ENCODE measurements at regions not wholly inside any gene's neighbourhood (a gene's known extent, or its start where the extent isn't known, plus 50 kb on each side); places are given as distances from the start of the nearest gene placed in this dataset.

DNA sequence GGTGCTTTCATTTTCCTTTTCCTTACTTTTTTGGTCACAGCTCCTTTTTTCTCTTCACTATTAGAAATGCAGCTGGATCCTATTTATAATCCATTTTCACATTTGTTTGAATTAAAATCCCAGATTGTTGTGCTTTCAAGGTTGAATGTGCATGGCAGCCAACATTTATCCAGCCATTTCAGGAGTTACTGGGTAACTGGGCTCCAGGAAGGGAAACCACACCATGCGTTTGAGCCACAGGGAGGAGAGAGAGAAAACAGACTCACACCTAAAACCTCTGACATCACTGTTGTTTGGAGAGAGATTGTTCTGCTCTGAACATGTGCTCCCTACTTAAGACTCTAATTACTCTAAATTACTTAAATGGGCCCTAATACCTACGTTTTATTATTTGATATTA lies 173.4 kb downstream of the BMP2 start (continued):
- TF ChIP-seq NANOG (IDR thresholded peaks at IDR 0.05; ENCODE audit: borderline replicate concordance) = no peak
- TF ChIP-seq, protein P1, sequence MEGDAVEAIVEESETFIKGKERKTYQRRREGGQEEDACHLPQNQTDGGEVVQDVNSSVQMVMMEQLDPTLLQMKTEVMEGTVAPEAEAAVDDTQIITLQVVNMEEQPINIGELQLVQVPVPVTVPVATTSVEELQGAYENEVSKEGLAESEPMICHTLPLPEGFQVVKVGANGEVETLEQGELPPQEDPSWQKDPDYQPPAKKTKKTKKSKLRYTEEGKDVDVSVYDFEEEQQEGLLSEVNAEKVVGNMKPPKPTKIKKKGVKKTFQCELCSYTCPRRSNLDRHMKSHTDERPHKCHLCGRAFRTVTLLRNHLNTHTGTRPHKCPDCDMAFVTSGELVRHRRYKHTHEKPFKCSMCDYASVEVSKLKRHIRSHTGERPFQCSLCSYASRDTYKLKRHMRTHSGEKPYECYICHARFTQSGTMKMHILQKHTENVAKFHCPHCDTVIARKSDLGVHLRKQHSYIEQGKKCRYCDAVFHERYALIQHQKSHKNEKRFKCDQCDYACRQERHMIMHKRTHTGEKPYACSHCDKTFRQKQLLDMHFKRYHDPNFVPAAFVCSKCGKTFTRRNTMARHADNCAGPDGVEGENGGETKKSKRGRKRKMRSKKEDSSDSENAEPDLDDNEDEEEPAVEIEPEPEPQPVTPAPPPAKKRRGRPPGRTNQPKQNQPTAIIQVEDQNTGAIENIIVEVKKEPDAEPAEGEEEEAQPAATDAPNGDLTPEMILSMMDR (conservative IDR thresholded peaks at IDR 0.05; ENCODE audit: low read depth in 2 of 2) = no peak
- no peak for TF ChIP-seq POLR2AphosphoS5 (IDR thresholded peaks at IDR 0.05; ENCODE audit: low read depth)
- TF ChIP-seq EZH2phosphoT487 (IDR thresholded peaks at IDR 0.05; ENCODE audit: unreplicated experiment) = no peak

DNA sequence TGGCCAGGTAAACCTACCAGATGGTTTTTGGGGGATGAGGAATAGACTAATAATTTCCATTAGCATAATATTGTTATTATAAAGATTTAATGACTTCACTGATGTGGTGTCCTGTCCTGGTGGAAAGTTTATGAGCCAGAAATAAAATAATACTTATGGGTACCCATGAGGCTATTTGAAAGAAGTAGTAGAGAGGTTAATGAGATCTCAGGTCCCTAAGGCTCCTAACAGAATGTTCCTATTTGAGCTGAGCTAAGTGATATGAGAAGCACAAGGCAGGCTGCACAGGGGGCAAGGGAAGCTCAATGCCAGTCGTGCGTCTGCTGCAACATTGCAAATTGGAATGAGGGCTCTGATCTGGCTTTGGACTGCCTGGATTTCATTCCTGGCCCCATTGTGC lies 174.1 kb downstream of the BMP2 start:
- no peaks in the 10 kb centered on the region for H3K9me2 ChIP-seq (ENCODE audit: insufficient read depth)
- TF ChIP-seq EZH2phosphoT487 (IDR thresholded peaks at IDR 0.05; ENCODE audit: unreplicated experiment) (no peak), JUNB (IDR thresholded peaks at IDR 0.05; ENCODE audit: unreplicated experiment) (no peak), NANOG (IDR thresholded peaks at IDR 0.05; ENCODE audit: borderline replicate concordance) (no peak), STAT1 (IDR thresholded peaks at IDR 0.05; ENCODE audit: unreplicated experiment) (no peak), EZH2 (IDR thresholded peaks at IDR 0.05; ENCODE audit: low read depth, unreplicated experiment) (no peak), ZNF114 (CRISPR knock-in tag; IDR thresholded peaks at IDR 0.05) (no peak), CREB1 (CRISPR knock-in tag; IDR thresholded peaks at IDR 0.05; ENCODE audit: low read depth) (no peak), ZNF331 (CRISPR knock-in tag; IDR thresholded peaks at IDR 0.05; ENCODE audit: low read depth) (no peak), POLR2AphosphoS5 (IDR thresholded peaks at IDR 0.05; ENCODE audit: low read depth) (no peak)
- TF ChIP-seq, protein P2, sequence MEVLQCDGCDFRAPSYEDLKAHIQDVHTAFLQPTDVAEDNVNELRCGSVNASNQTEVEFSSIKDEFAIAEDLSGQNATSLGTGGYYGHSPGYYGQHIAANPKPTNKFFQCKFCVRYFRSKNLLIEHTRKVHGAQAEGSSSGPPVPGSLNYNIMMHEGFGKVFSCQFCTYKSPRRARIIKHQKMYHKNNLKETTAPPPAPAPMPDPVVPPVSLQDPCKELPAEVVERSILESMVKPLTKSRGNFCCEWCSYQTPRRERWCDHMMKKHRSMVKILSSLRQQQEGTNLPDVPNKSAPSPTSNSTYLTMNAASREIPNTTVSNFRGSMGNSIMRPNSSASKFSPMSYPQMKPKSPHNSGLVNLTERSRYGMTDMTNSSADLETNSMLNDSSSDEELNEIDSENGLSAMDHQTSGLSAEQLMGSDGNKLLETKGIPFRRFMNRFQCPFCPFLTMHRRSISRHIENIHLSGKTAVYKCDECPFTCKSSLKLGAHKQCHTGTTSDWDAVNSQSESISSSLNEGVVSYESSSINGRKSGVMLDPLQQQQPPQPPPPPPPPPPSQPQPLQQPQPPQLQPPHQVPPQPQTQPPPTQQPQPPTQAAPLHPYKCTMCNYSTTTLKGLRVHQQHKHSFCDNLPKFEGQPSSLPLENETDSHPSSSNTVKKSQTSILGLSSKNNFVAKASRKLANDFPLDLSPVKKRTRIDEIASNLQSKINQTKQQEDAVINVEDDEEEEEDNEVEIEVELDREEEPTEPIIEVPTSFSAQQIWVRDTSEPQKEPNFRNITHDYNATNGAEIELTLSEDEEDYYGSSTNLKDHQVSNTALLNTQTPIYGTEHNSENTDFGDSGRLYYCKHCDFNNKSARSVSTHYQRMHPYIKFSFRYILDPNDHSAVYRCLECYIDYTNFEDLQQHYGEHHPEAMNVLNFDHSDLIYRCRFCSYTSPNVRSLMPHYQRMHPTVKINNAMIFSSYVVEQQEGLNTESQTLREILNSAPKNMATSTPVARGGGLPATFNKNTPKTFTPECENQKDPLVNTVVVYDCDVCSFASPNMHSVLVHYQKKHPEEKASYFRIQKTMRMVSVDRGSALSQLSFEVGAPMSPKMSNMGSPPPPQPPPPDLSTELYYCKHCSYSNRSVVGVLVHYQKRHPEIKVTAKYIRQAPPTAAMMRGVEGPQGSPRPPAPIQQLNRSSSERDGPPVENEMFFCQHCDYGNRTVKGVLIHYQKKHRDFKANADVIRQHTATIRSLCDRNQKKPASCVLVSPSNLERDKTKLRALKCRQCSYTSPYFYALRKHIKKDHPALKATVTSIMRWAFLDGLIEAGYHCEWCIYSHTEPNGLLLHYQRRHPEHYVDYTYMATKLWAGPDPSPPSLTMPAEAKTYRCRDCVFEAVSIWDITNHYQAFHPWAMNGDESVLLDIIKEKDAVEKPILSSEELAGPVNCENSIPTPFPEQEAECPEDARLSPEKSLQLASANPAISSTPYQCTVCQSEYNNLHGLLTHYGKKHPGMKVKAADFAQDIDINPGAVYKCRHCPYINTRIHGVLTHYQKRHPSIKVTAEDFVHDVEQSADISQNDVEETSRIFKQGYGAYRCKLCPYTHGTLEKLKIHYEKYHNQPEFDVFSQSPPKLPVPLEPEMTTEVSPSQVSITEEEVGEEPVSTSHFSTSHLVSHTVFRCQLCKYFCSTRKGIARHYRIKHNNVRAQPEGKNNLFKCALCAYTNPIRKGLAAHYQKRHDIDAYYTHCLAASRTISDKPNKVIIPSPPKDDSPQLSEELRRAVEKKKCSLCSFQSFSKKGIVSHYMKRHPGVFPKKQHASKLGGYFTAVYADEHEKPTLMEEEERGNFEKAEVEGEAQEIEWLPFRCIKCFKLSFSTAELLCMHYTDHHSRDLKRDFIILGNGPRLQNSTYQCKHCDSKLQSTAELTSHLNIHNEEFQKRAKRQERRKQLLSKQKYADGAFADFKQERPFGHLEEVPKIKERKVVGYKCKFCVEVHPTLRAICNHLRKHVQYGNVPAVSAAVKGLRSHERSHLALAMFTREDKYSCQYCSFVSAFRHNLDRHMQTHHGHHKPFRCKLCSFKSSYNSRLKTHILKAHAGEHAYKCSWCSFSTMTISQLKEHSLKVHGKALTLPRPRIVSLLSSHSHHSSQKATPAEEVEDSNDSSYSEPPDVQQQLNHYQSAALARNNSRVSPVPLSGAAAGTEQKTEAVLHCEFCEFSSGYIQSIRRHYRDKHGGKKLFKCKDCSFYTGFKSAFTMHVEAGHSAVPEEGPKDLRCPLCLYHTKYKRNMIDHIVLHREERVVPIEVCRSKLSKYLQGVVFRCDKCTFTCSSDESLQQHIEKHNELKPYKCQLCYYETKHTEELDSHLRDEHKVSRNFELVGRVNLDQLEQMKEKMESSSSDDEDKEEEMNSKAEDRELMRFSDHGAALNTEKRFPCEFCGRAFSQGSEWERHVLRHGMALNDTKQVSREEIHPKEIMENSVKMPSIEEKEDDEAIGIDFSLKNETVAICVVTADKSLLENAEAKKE (CRISPR knock-in tag; IDR thresholded peaks at IDR 0.05) = no peak
- TF ChIP-seq, protein P3, sequence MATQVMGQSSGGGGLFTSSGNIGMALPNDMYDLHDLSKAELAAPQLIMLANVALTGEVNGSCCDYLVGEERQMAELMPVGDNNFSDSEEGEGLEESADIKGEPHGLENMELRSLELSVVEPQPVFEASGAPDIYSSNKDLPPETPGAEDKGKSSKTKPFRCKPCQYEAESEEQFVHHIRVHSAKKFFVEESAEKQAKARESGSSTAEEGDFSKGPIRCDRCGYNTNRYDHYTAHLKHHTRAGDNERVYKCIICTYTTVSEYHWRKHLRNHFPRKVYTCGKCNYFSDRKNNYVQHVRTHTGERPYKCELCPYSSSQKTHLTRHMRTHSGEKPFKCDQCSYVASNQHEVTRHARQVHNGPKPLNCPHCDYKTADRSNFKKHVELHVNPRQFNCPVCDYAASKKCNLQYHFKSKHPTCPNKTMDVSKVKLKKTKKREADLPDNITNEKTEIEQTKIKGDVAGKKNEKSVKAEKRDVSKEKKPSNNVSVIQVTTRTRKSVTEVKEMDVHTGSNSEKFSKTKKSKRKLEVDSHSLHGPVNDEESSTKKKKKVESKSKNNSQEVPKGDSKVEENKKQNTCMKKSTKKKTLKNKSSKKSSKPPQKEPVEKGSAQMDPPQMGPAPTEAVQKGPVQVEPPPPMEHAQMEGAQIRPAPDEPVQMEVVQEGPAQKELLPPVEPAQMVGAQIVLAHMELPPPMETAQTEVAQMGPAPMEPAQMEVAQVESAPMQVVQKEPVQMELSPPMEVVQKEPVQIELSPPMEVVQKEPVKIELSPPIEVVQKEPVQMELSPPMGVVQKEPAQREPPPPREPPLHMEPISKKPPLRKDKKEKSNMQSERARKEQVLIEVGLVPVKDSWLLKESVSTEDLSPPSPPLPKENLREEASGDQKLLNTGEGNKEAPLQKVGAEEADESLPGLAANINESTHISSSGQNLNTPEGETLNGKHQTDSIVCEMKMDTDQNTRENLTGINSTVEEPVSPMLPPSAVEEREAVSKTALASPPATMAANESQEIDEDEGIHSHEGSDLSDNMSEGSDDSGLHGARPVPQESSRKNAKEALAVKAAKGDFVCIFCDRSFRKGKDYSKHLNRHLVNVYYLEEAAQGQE (IDR thresholded peaks at IDR 0.05; ENCODE audit: unreplicated experiment) = no peak
- TF ChIP-seq, protein P1 (conservative IDR thresholded peaks at IDR 0.05; ENCODE audit: low read depth in 2 of 2) = no peak

More for the DNA sequence above, 174.1 kb downstream of the BMP2 start:
- Histone ChIP-seq H3K27me3 (ENCODE audit: insufficient read depth) (no peaks in the 10 kb centered on the region), H2AFZ (no peak overlapping the region), H3K79me2 (replicated peaks; ENCODE audit: insufficient read depth) (no peaks in the 10 kb centered on the region), H3K36me3 (ENCODE audit: insufficient read depth) (no peaks in the 10 kb centered on the region), H3K4me1 (ENCODE audit: insufficient read depth) (no peaks in the 10 kb centered on the region), H4K20me1 (replicated peaks; ENCODE audit: insufficient read depth) (no peaks in the 10 kb centered on the region), H3K4me2 (no peak overlapping the region), H3K4me3 (no peak overlapping the region), H3F3A (replicated peaks; ENCODE audit: low read depth) (no peaks in the 10 kb centered on the region), H3K27ac (ENCODE audit: low read depth) (no peak overlapping the region)
- Mint-ChIP-seq H3K9me3 (no peaks in the 10 kb centered on the region), H3K27me3 (ENCODE audit: insufficient read depth, low read depth, poor library complexity) (no peaks in the 10 kb centered on the region), H3K4me1 (no peaks in the 10 kb centered on the region), H3K4me3 (no peak overlapping the region), H3K27ac (no peak overlapping the region), H3K36me3 (ENCODE audit: low read depth) (no peaks in the 10 kb centered on the region)
- DNase-seq (ENCODE audit: low spot score) (no peak), ATAC-seq (no peak)

Data from GM23338 (cell line).